ENCODE measurements at regions not wholly inside any gene's neighbourhood (a gene's known extent, or its start where the extent isn't known, plus 50 kb on each side); places are given as distances from the start of the nearest gene placed in this dataset.

DNA sequence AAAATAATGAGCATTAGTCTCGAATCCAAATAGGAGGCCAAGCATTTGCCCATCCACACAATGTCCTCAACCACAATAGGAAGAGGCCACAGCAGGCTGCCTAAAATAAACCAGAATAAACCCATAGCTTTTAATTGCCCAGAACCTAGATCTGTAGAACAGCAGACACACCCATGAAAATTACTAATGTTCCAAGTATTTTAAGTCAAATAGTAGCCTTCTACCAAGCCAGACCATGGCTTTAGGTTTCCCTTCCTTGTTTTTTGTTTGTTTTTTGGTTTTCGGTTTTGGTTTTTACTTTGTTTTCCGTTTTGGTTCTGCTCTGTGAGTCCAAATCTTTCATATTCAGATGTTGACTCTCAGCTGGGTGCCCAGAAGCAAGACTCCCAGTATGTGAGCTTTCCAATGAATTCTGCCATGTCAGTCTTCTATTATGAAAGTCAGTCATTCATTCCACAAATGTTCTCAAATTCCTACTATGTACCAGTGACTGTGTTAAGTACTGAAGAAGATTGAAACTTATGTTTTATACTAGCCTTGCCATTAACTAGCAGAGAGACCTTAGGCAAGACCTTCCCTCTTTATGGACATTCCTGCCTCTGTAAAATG lies 57.8 kb upstream of the BOC start:
- TF ChIP-seq, protein P1, sequence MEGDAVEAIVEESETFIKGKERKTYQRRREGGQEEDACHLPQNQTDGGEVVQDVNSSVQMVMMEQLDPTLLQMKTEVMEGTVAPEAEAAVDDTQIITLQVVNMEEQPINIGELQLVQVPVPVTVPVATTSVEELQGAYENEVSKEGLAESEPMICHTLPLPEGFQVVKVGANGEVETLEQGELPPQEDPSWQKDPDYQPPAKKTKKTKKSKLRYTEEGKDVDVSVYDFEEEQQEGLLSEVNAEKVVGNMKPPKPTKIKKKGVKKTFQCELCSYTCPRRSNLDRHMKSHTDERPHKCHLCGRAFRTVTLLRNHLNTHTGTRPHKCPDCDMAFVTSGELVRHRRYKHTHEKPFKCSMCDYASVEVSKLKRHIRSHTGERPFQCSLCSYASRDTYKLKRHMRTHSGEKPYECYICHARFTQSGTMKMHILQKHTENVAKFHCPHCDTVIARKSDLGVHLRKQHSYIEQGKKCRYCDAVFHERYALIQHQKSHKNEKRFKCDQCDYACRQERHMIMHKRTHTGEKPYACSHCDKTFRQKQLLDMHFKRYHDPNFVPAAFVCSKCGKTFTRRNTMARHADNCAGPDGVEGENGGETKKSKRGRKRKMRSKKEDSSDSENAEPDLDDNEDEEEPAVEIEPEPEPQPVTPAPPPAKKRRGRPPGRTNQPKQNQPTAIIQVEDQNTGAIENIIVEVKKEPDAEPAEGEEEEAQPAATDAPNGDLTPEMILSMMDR (conservative IDR thresholded peaks at IDR 0.05): no peak
- no peaks in the 10 kb centered on the region for H3K36me3 Mint-ChIP-seq
- no peaks in the 10 kb centered on the region for H3K27me3 Mint-ChIP-seq
- peak overlapping the region; percentile 62 for H3K4me3 Mint-ChIP-seq
- H3K4me1 Mint-ChIP-seq (ENCODE audit: unreplicated experiment): peaks cover 79% of the 10 kb centered on the region
- peak overlapping the region; percentile 86 for H3K27ac Mint-ChIP-seq
- no peak for DNase-seq (ENCODE audit: extremely low spot score, unreplicated experiment)
- H3K9me3 Mint-ChIP-seq: no peaks in the 10 kb centered on the region

DNA sequence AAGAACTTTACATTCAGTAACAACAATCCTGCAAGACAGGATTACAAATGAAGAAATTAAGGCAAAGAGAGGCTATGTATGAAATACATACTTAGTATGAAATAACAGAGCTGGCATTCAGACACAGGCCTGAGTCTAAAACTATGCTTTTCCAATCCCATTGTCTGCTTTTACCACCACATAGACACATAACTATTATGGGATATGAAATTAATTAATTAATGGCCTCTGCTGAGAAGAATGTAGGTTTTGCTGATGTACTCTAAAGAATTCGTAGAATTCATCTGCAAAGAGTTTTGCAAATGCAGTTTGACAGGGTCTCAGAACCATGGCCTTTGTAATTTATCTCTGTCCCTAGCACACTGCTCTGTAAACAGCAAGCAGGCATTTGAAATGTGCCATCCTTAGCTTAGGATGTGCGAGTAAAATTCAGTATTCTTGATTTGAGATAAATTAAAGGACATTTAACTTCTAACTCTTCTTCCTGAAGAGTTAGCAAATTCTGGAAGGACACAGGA lies 54.5 kb upstream of the BOC start:
- Mint-ChIP-seq H3K27ac (peak overlapping the region; percentile 92), H3K9me3 (no peaks in the 10 kb centered on the region), H3K4me1 (ENCODE audit: unreplicated experiment) (peaks cover 76% of the 10 kb centered on the region), H3K36me3 (no peaks in the 10 kb centered on the region), H3K27me3 (no peaks in the 10 kb centered on the region), H3K4me3 (peak overlapping the region; percentile 11)
- no peak for DNase-seq (ENCODE audit: extremely low spot score, unreplicated experiment)
- TF ChIP-seq, protein P1 (conservative IDR thresholded peaks at IDR 0.05): no peak

DNA sequence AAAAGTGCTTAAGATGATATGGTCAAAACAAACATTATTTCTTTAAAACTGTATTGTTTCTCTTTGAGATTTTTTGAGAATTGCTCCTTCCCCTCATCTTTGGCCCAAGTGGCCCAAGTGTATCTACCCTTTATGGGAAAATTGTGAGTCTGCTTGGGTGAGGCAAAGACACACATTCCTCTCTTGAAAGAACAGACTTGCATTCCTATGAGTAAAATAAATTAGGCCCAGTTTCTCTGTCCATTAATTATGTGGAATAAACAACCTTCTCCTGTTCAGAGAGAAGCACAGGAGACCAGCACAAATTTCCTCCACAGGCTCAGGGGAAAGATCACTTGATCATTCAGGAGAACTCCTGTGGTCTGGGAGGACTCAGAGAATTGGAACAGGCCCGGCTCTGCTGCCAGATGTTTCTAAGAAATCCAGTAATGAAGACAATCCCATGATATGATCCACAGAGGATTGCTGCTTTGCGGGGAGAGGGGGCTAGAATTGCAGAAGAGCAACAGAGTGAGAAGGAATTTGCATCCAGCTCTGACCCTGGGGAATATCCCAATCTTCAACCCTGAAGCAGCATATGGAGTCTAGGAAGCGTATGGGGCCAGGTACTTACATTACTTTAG lies 53.8 kb upstream of the BOC start:
- no peak for DNase-seq (ENCODE audit: extremely low spot score, unreplicated experiment)
- Mint-ChIP-seq H3K4me1 (ENCODE audit: unreplicated experiment) (peaks cover 72% of the 10 kb centered on the region), H3K9me3 (no peaks in the 10 kb centered on the region), H3K27me3 (no peaks in the 10 kb centered on the region), H3K4me3 (peak overlapping the region; percentile 86), H3K36me3 (no peaks in the 10 kb centered on the region), H3K27ac (peak overlapping the region; percentile 92)
- TF ChIP-seq, protein P1 (conservative IDR thresholded peaks at IDR 0.05): no peak

DNA sequence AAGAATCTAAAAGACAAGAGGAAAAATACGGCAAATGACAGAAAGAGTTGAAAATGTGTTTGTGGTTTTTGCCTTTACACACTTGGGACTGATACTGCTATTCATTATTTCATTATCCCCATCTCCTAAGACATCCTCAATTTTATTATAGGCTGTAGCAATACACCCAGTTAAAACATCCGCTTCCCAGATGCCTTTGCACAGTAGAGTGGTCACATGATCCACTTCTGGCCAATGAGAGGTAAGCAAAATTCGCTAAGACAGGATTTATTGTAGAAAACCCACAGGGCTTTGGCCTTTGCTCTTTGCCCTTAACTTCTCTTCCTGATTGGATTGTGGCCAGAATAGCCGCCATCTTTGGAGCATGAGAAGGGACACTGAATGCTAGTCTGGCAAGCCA lies 53.2 kb upstream of the BOC start:
- Mint-ChIP-seq H3K4me1 (ENCODE audit: unreplicated experiment) (peaks cover 70% of the 10 kb centered on the region), H3K36me3 (peaks cover 5% of the 10 kb centered on the region), H3K27me3 (no peaks in the 10 kb centered on the region), H3K27ac (peak overlapping the region; percentile 92), H3K4me3 (peak overlapping the region; percentile 86), H3K9me3 (no peaks in the 10 kb centered on the region)
- TF ChIP-seq, protein P1 (conservative IDR thresholded peaks at IDR 0.05): no peak
- DNase-seq (ENCODE audit: extremely low spot score, unreplicated experiment): no peak

Measured in type B pancreatic cell (in vitro differentiated cells).